ENCODE measurements at regions not wholly inside any gene's neighbourhood (a gene's known extent, or its start where the extent isn't known, plus 50 kb on each side); places are given as distances from the start of the nearest gene placed in this dataset.

DNA sequence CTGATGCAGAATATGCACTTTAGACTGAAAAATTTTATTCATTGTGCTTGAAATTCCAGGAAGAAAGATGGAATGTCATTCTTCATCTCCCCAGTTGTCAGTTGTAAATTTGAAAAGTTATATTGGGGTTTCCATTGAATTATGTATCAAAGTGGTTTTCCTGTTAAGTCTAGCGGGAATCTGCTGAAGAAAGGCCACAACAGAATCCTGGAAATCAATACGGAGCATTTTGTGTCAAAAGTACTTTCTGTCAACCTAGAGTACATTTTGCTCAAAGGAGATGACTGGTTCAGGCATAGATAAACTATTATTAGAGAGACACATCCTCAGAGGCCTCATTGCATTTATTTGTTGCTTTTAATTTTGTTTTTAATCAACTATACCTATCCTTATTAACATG, 538.2 kb upstream of the SEMA3D start:
- Histone ChIP-seq H3K36me3 (ENCODE audit: control insufficient read depth in 4 of 4, insufficient read depth in 3 of 4, low read depth in 1 of 4, low read length in 3 of 4) (no peaks in the 10 kb centered on the region), H3K4me1 (ENCODE audit: control insufficient read depth in 4 of 4, insufficient read depth in 4 of 4, low read length in 3 of 4) (no peaks in the 10 kb centered on the region), H3K9me3 (ENCODE audit: control insufficient read depth in 4 of 4, low read length in 3 of 4) (no peaks in the 10 kb centered on the region), H3K27ac (ENCODE audit: low read depth in 1 of 2, low read length in 2 of 2) (no peak overlapping the region), H3K27me3 (ENCODE audit: control insufficient read depth in 4 of 4, insufficient read depth in 4 of 4, low read length in 3 of 4) (no peaks in the 10 kb centered on the region), H3K4me3 (ENCODE audit: low read depth in 1 of 3, low read length in 3 of 3) (no peak overlapping the region), H3K9ac (ENCODE audit: low read depth in 1 of 2, low read length in 2 of 2) (no peak overlapping the region)
- no peak for DNase-seq (ENCODE audit: low spot score)
- TF ChIP-seq, protein P1, sequence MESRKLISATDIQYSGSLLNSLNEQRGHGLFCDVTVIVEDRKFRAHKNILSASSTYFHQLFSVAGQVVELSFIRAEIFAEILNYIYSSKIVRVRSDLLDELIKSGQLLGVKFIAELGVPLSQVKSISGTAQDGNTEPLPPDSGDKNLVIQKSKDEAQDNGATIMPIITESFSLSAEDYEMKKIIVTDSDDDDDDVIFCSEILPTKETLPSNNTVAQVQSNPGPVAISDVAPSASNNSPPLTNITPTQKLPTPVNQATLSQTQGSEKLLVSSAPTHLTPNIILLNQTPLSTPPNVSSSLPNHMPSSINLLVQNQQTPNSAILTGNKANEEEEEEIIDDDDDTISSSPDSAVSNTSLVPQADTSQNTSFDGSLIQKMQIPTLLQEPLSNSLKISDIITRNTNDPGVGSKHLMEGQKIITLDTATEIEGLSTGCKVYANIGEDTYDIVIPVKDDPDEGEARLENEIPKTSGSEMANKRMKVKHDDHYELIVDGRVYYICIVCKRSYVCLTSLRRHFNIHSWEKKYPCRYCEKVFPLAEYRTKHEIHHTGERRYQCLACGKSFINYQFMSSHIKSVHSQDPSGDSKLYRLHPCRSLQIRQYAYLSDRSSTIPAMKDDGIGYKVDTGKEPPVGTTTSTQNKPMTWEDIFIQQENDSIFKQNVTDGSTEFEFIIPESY (IDR thresholded peaks at IDR 0.05) = no peak
- TF ChIP-seq HNF4G (IDR thresholded peaks at IDR 0.05) = no peak
- TF ChIP-seq, protein P2, sequence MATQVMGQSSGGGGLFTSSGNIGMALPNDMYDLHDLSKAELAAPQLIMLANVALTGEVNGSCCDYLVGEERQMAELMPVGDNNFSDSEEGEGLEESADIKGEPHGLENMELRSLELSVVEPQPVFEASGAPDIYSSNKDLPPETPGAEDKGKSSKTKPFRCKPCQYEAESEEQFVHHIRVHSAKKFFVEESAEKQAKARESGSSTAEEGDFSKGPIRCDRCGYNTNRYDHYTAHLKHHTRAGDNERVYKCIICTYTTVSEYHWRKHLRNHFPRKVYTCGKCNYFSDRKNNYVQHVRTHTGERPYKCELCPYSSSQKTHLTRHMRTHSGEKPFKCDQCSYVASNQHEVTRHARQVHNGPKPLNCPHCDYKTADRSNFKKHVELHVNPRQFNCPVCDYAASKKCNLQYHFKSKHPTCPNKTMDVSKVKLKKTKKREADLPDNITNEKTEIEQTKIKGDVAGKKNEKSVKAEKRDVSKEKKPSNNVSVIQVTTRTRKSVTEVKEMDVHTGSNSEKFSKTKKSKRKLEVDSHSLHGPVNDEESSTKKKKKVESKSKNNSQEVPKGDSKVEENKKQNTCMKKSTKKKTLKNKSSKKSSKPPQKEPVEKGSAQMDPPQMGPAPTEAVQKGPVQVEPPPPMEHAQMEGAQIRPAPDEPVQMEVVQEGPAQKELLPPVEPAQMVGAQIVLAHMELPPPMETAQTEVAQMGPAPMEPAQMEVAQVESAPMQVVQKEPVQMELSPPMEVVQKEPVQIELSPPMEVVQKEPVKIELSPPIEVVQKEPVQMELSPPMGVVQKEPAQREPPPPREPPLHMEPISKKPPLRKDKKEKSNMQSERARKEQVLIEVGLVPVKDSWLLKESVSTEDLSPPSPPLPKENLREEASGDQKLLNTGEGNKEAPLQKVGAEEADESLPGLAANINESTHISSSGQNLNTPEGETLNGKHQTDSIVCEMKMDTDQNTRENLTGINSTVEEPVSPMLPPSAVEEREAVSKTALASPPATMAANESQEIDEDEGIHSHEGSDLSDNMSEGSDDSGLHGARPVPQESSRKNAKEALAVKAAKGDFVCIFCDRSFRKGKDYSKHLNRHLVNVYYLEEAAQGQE (IDR thresholded peaks at IDR 0.05) = no peak
- WGBS = 82% methylated on average over 2 of the region's 2 CpGs

DNA sequence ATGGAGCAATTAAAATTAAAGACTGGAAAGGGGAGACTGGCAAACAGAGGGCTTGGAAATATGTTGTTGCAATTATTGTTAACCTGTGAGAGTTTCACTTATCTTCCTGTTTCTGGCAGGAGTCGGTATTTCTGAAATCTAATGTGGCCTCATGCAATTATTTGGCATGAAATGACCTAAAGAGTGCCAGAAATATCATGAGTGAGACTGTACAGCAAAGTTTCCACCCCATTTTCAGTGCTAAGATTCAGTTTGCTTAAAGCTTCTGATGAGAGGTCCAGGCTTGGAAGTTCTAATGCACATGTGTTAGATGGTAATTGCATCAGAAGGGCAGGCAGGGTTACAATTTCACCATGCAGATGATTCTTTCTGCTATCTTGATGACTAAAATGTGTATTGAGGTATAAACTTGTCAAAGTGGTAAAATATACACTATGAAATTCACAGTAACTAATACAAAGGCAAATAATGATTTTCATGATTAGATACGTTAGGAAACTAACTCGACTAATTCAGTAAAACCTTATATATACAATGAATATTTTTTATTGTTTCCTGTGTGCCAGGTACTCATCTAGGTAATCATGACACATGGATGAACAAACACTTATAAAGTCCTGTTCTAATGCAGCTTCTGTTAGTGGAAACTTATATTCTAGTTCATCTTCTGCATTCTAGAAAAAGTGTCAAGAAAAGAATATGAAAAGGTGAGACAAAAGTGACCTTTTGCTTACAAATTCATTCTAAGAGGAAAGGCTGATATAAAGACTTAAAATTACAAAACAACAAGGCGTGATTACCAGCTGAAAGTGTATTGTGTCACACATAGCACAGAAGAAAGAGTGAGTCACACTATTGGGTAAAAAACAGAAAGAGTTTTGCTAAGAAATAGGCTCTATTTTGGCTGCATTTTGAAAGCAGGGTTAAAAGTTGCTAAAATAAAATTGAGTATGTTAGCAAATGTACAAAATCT, 533.4 kb upstream of the SEMA3D start:
- DNase-seq (ENCODE audit: low spot score) = no peak
- no peak overlapping the region for H3K27ac ChIP-seq (ENCODE audit: low read depth in 1 of 2, low read length in 2 of 2)
- no peaks in the 10 kb centered on the region for H3K4me1 ChIP-seq (ENCODE audit: control insufficient read depth in 4 of 4, insufficient read depth in 4 of 4, low read length in 3 of 4)
- no peak overlapping the region for H3K4me3 ChIP-seq (ENCODE audit: low read depth in 1 of 3, low read length in 3 of 3)
- H3K36me3 ChIP-seq (ENCODE audit: control insufficient read depth in 4 of 4, insufficient read depth in 3 of 4, low read depth in 1 of 4, low read length in 3 of 4) = no peaks in the 10 kb centered on the region
- WGBS = 61% methylated on average over 4 of the region's 4 CpGs
- no peaks in the 10 kb centered on the region for H3K27me3 ChIP-seq (ENCODE audit: control insufficient read depth in 4 of 4, insufficient read depth in 4 of 4, low read length in 3 of 4)
- no peaks in the 10 kb centered on the region for H3K9me3 ChIP-seq (ENCODE audit: control insufficient read depth in 4 of 4, low read length in 3 of 4)
- no peak overlapping the region for H3K9ac ChIP-seq (ENCODE audit: low read depth in 1 of 2, low read length in 2 of 2)
- TF ChIP-seq SP1 (IDR thresholded peaks at IDR 0.05) (no peak), FOXA2 (IDR thresholded peaks at IDR 0.05) (no peak), FOXA1 (IDR thresholded peaks at IDR 0.05) (no peak), GABPA (IDR thresholded peaks at IDR 0.05 in 1 of 2, conservative IDR thresholded peaks at IDR 0.05 in 1 of 2) (no peak), RXRA (IDR thresholded peaks at IDR 0.05) (no peak), EGR1 (IDR thresholded peaks at IDR 0.05; ENCODE audit: low read depth in 2 of 2) (no peak), TAF1 (conservative IDR thresholded peaks at IDR 0.05) (no peak), HNF4G (IDR thresholded peaks at IDR 0.05) (no peak), NR2F2 (IDR thresholded peaks at IDR 0.05) (no peak), HNF4A (conservative IDR thresholded peaks at IDR 0.05) (no peak), JUND (IDR thresholded peaks at IDR 0.05) (no peak), YY1 (IDR thresholded peaks at IDR 0.05) (no peak)
- TF ChIP-seq, protein P3, sequence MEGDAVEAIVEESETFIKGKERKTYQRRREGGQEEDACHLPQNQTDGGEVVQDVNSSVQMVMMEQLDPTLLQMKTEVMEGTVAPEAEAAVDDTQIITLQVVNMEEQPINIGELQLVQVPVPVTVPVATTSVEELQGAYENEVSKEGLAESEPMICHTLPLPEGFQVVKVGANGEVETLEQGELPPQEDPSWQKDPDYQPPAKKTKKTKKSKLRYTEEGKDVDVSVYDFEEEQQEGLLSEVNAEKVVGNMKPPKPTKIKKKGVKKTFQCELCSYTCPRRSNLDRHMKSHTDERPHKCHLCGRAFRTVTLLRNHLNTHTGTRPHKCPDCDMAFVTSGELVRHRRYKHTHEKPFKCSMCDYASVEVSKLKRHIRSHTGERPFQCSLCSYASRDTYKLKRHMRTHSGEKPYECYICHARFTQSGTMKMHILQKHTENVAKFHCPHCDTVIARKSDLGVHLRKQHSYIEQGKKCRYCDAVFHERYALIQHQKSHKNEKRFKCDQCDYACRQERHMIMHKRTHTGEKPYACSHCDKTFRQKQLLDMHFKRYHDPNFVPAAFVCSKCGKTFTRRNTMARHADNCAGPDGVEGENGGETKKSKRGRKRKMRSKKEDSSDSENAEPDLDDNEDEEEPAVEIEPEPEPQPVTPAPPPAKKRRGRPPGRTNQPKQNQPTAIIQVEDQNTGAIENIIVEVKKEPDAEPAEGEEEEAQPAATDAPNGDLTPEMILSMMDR (IDR thresholded peaks at IDR 0.05; ENCODE audit: low read depth, low read length, missing input control) = no peak
- TF ChIP-seq, protein P4, sequence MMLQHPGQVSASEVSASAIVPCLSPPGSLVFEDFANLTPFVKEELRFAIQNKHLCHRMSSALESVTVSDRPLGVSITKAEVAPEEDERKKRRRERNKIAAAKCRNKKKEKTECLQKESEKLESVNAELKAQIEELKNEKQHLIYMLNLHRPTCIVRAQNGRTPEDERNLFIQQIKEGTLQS (IDR thresholded peaks at IDR 0.05) = no peak
- TF ChIP-seq, protein P2 (IDR thresholded peaks at IDR 0.05) = no peak
- TF ChIP-seq, protein P1 (IDR thresholded peaks at IDR 0.05) = no peak
- TF ChIP-seq, protein P5, sequence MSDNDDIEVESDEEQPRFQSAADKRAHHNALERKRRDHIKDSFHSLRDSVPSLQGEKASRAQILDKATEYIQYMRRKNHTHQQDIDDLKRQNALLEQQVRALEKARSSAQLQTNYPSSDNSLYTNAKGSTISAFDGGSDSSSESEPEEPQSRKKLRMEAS (IDR thresholded peaks at IDR 0.05) = no peak

Measured in liver (tissue), 8 donors.